Activated CD4-positive, alpha-beta T cell treated with anti-CD3 and anti-CD28 coated beads, Interleukin-10, Interleukin-2, amounts not matched to agents 100 ng/mL and 50 ng/mL, durations not matched to agents 16 hours and 8 hours (primary cell): ENCODE measurements at regions not wholly inside any gene's neighbourhood (a gene's known extent, or its start where the extent isn't known, plus 50 kb on each side); places are given as distances from the start of the nearest gene placed in this dataset.

Source experiments
- DNase-seq: peaks from one replicate; pipeline ENCODE4 v3.0.0-alpha.2; 2020

DNA sequence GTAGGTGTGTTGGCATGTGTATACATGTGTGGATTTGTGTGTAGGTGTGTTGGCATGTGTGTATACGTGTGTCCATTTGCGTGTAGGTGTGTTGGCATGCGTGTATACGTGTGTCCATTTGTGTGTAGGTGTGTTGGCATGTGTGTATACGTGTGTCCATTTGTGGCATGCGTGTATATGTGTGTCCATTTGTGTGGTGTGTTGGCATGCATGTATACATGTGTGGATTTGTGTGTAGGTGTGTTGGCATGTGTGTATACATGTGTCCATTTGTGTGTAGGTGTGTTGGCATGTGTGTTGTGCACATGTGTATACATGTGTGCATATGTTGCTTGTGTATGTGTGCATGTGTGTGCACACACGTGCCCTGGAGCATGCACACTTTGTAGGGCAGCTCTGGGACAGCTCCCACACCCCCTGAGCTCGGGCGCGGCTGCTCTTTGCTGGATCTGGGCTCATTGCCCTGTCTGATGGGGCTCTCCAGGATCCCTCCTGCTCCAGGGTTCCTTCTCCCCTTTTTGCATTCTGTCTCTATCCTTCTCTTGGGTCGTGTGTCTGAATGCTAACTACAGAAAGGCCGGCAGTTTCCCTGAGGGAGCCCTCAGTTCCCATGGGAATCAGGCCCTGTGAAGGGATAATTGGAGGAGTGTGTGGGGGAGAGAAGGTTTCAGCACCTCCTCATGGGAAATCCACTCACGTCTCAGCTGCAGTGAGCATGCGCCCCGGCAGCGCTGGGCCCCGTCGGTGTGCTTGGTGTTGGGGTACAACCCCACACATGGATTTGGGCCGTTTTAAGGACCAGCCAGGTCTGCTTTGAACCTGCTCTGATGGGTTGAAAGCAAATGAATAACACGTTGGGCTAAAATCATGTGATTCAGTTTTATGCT lies 102.0 kb downstream of the ERMARD start:
- DNase-seq: no peak

DNA sequence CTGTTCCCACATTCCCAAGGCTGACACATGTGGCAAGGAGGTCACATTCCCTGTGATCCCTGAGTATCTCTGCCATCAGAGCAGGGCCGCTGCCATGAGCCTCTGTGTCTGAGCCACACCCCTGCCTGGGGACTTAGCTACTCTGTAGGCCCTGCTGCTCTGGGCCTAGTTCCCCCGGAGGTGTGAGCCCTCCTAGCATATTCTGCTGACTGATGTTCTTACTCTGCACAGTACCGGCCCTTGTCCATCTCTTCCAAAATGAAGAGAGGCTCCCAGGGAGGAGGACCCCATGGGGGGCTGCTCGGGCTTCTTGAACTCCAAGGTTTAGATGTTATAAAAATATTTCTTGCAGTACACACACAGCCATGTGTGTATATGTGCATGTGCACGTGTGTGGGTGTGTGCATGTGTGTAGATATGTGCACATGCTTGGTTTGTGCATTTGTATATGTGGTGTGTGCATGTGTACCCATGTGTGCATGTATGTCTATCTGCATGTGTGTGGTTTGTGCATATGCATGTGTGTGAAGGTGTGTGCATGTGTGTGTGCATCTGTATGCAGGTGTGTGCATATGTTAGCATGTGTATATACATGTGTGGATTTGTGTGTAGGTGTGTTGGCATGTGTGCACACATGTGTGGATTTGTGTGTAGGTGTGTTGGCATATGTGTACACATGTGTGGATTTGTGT lies 101.2 kb downstream of the ERMARD start:
- DNase-seq: no peak

DNA sequence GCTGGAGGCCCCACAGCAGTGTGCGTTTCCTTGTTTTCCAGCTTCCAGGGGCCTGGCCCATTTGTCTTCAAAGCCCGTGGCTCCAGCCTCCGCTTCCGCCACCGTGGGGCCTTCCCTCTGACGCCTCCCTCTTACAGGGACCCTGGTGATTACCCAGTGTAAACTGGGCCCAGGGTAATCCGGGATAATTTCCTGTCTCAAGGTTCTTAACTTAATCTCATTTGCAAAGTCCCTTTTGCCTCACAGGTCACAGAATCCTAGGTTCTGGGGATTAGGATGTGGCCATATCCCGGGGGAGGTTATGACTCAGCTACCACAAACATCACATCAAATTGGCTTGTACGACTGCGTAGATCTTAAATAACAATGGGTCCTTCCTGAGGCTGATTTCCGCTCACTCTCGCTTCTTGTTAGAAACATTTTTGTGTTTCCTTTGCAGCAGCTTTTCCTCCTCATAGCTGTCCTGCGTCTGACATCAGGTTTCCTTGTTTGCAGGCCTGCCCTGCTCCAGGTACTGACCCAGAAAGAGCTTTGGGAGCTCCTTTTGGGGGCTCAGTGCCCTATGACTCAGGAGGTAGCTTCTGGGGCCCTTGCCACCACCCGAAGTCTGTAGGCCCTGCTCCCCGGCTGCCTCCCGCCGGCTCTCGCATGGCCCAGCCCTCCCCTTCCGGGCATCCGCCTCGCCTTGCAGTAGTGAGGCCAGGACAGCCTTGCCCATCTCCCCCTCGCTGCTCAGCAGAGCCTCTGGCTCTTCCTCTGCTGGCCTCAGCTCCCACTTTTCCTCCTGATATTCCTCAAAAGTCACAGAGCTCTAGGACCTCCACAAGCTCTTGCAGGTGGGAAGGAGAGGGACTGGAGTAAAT lies 100.5 kb downstream of the ERMARD start:
- no peak for DNase-seq

DNA sequence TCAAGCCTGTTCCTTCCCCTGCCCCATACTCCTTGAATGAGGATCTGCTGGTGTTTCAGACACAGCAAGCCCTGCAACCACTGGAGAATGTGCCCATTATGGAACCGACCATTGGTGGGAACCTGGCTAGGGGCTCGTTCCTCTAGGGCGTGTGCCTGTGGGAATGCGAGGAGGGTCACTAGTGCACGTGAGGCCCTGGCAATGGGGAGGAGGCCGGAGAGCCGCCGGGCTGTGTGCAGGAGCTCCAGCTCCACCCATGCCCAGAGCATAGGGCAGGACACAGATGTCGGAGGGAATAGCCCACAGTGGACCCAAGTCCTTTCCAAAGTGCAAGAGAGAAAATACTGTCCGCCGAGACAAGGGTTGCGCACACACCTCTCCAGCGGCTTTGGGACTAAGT lies 99.3 kb downstream of the ERMARD start:
- DNase-seq: no peak

DNA sequence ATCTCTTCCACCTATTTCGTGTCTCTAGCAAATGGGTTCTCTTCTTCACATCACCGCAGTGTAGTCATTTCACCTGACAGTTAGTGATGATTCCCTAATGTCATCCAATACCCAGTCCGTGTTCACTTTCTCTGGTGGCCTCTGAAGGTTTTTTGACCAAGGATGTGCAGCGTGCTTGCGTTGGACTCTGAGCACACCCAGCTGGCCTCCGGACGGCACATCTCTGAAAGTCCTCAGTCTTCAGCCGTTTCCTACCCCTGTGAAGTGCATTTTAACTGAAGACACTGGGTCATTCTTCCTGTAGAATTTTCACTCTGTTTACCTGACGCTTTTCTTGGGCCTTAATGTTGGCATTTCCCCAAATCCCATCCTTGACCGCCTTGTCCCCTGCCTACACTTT lies 98.7 kb downstream of the ERMARD start:
- DNase-seq: no peak

DNA sequence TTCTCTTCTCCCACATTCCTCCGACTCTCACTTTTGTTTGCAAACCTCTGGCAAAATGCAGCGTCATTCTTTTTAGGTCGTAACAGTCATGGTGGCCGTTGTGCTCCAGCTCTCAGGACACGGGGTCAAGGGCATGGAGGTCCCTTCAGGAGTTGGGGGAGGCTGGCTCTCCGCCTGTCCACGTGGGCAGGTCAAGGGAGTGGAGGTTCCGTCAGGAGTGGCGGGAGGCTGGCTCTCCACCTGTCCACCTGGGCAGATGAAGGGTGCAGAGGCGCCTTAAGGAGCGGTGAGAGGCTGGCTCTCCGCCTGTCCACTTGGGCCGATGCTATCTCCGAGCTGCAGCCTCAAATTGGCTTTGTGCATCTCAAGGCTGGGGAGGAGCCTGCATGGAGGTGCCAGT lies 98.0 kb downstream of the ERMARD start:
- DNase-seq: no peak

DNA sequence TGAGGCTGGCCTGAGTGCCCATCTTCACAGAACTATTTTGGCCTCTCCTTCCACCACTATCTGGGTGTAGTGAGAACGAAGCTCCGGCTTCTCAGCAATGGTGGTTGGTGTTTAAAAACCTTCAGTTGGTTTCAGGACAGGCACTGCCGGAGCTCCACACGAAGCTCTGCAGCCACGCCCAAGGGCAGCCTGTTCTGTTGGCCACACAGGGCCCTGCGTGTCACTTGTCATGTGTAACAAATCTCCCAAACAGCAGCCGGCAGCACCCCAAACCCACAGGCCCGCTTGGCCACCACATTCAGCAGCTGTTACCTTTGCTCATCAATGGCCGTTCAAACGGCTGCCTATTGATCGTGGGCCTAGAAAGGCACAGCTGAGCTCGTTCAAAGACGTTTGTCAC lies 97.5 kb downstream of the ERMARD start:
- no peak for DNase-seq

DNA sequence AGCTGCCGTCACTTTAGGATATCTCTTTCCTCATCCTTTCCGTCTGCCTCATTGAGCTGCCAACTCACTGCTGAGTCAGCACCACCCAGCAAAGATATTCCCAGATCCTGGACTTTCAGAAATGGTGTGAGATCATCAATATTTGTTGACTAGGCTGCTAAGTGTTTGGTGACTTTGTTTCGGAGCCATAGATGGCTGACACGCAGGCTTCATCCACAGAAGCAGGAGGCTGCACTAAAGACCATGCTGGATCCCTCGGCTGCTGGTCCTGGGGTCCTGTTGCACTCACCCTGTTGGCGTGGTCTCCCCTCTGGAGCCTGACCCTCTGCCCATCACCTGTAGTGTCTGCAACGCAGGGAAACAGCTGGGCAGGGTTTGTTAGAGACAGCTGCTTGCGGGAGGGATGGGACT lies 96.5 kb downstream of the ERMARD start:
- no peak for DNase-seq

DNA sequence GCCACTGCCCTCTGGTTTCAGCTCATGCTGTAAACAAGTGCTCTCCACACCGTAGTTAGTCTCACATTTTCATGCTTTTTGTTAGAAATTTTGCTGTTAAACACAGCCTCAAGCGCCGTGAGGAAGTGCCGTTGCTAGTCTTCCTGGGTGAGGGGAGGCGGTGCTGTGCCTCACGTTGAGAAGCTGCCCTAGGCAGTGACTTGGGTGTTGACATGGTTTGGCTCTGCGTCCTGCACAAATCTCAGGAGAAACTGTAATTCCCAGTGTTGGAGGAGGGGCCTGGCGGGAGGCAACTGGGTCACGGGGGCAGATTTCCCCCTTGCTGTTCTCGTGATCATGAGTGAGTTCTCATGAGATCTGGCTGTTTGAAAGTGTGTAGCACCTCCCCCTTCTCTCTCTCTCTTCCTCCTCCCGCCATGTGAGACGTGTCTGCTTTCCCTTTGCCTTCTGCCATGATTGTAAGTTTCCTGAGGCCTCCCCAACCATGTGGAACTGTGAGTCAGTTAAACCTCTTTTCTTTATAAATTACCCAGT lies 95.8 kb downstream of the ERMARD start:
- DNase-seq: no peak

DNA sequence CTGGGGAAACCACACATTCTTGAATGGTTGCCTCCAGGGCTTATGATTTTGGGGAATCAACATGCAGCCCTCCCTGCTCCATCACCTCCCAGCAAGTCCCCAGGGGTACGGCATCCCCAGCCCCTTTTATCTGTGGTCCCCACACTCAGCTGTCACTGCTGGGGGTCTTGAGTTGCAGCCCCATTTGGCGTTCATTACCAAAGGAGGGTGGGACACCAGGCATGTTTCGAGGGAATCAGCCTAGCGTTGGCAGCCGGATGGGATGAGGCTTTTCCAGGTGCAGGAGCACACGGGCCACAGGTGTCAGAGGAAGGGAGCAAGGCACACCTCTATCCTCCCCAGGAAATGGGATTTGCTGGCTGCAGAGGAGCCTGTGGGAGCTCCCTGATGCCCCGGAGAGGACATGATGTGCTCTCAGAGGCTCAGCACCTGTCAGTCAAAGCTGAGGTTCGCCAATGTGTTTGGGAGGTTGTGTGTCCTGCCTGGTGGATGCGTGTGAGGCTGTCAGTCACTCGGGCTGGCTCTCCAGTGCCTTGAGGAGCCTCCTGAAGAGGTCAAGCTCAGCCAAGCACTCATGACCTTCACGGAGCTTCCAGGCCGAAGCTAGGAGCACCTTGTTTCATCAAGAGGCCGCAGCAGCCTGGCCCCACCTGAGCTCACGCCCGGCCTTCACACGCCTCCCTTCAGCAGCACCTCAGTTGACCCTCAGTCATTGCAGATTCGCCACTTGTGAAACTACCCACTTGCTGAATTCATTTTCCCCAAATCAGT lies 95.0 kb downstream of the ERMARD start:
- no peak for DNase-seq

DNA sequence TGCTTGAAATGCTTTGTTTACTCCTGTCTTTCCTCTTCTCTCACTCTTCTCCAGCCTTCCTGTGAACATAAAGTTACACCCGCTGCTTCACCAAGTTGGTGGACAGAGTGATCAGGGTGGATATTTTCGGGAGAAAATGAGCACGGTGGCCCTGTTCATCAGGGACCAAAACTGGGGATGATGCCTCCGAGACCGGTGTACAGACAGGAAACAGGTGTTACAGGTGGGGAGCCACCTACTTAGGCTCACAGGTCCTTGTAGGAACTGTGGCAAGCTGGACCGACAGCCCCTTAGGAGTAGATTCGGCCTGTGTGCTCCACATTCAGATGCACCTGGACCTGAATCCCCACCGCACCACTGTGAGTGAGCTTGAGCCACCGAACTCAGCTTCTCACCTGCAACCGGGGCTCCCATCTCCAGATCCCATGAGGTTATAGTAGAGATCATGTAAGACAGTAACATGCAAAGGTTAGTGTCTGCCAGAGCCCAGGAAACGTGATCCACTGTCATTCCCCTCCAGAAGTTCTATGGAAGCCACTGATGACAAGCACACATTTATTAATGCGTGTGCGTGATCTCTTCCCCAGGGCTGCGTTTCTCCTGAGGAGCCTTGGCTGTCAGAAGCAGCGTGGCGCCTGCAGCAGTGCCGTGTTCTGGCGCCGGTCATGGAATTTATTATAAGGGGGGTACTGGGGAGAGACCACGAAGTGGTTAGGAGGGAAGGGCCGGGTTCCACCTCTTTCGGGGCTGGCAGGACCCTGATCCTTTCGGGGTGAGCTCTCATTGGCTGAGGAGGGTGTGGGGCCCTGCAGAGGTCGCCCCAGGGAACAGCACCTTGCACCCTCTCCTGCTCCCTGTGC lies 94.2 kb downstream of the ERMARD start:
- no peak for DNase-seq

DNA sequence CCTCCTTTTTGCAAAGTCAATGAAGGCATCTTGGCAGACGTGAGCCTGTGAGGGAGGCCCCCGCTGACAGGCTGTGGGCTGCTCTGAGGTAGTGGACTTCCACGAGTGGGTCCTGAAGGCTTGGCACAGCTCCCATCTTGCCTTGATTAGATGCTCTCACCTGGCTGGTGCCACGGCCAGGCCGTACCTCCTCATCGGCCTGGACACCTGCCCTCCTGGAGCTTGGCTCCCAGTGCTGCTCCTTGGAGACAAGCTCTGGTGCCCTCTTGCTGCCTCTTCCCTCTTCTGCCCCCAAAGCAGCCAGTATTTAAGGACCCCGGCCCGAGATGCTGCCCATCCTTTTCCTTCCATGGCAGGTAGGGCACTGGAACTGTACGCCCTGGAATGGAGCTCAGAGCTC lies 93.5 kb downstream of the ERMARD start:
- no peak for DNase-seq

DNA sequence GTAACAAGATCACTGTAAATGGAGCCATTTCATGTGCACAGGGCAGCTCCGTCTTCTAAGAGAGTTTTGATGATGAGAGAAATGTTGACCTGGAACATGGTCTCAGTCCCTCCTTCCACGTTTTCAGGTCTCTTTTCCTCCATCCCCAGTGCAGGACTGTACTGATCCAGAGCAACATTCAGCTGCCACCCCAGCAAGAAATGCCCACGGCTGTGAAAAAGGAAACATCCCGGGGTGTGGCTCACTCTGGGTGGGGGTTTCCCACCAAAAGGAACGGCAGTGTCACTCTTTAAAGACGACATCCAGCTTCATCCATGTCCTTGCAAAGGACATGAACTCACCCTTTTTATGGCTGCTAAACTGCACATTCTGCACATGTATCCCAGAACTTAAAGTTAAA lies 92.6 kb downstream of the ERMARD start:
- no peak for DNase-seq

DNA sequence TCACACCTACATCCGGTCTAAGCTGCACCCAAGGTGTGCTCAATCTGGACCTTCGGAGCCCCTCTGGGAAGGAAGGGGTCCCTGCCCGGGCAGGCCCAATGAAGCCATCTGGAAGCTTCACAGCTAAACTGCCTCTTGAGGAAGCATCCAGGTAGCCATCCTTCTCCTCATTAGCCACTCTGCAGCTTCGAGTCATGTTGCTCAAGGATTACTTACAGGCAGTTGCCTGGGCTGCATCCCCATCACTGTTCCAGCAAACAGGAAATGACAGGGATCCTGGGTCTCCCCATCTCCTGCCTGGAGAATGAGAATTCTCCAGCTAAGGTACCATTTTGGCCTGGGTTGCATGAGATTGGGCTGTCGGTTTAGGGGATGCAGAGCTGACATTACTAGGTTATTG lies 91.7 kb downstream of the ERMARD start:
- DNase-seq: no peak

DNA sequence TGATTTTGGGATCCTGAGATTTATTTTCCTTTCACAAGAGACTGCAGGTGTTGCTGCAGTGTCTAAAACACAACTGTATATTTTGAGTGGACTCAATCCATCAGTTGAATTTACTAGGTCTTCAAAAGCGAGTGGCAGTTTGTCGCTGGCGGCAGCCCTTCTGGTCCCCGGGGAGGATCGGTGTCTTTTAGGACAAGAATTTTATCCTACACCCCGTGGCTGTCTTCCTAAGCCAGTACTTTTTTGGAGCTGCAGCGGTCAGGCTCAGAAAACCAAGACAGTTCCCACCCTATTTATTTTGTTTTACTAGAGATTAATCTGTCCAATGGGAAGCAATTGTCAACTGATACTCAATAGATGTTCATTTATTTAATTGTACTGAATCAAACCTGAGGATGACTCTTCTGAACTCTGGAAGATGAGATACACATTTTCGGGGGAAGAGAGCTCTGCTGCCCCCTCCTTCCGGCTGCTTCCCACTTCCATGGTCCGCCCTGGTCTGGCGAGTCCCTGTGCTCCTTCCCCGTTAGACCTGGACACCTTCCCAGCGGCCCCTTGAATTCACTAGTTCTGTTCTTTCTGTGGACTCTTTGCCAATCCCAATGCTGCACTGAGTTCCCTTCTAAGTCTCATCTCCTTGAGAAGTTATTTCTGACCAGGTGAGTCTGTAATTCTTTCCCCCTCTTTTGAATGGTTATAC lies 90.6 kb downstream of the ERMARD start:
- DNase-seq: no peak

DNA sequence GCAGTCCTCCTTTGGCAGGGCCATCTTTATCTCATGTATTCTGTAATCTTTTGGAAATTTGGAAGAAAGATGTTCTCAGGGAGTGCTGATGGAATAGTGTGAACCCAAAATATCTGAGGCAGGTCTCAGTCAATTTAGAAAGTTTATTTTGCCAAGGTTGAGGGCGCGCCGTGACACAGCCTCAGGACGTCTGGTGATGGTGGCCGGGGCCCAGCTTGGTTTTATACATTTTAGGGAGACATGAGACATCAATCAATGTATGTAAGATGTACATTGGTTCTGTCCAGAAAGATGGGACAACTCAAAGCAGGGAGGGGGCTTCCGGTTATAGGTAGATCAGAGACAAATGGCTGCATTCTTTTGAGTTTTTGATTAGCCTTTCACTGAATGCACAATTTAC lies 89.8 kb downstream of the ERMARD start:
- no peak for DNase-seq

DNA sequence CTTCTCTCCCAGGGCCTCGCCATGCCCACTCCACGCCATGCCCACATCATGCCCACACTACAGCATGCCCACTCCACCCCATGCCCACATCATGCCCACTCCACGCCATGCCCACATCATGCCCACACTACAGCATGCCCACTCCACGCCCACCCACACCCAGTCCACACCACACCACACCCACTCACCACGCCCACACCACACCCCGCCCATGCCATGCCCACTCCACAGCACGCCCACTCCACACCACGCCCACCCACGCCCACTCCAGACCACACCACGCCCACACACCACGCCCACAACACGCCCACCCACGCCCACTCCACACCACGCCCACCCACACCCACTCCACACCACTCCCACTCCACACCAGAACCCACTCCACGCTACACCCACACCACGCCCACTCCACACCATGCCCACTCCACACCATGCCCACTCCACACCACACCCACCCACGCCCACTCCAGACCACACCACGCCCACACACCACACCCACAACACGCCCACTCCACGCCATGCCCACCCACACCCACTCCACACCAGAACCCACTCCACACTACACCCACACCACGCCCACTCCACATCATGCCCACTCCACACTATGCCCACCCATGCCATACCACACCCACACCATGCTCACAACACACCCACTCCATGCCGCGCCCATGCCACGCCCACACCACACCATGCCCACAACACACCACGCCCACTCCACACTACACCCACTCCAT lies 88.6 kb downstream of the ERMARD start:
- no peak for DNase-seq

DNA sequence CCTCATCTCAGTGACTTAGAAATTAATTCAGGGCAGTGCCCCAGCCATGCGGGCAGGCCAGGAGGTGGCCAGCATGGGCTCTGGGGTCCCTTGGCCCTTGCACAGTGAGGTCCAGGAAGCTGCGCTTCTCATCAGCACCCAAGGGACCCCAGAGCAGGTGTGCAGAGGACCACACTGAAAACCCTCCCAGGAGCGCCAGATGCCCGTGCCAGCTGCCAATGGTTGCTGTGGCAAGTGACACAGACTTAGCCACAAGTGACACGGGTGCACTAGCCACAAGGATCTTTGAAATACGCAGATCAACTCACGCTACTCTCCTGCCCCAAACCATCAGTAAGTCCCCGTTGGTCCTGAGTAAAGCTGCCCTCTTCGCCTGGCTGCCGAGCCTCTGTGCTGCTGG lies 88.1 kb downstream of the ERMARD start:
- DNase-seq: no peak

DNA sequence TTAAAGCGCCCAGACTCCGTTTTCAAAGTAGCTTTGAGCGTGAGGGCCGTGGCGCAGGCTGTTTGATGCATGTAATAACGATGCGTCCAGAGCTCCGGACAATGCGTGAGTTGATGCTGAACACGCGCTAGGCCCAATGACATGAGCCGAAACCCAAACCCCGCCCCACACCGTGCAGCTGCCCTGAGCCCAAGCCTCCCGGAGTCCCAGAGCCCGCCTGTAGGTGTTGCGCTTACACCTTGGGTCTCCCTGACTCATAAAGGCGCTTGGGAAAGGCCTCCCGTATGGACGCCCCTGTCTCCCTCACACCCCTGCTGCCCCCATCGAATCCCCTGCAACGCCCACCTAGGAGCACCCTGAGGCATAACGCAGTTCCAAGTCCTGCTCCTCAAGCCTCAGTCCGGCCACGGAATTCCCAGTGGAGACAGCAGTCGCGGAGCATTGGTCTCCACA lies 87.6 kb downstream of the ERMARD start:
- no peak for DNase-seq
